ENCODE measurements at regions not wholly inside any gene's neighbourhood (a gene's known extent, or its start where the extent isn't known, plus 50 kb on each side); places are given as distances from the start of the nearest gene placed in this dataset.

DNA sequence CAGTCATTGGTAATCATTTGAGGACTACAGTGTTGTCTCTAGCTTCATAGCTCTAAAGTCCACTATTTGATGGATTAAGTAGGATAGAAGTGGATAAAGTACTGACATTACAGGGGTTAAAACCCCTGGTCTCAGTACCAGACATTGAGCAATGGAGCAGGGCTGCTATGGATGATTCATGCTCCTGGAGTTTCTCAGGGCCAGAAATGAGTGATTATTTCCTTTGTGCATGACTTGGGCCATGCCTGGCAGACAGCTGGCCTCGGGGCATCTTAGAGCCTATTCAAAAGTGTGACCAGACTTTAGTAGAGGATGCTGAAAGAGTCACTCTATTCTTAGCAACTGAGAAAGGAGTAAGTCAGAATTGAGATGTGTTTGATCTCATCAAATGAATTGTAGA is 350.7 kb upstream of the TLE4 start:
- no peak for DNase-seq (ENCODE audit: low read depth in 4 of 4, low spot score in 3 of 4)

DNA sequence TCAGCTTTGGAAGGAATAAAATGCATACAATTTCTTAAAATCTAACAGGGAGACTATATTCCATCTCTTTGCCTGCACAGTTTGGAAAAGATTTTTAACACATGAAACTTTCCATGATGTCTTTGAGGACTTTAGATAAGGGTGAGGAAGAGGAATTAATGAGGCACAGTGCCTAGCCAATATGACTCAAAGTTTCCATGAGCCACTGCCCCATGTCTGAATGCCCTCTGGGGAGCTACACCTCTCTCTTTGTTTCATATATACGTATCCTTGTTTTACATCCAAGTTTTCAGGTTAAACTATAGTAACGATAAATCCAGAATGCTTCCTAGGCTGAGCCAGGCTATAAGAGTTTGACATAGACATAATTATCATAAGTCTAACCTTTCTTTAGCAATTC is 349.3 kb upstream of the TLE4 start:
- no peak for DNase-seq (ENCODE audit: low read depth in 4 of 4, low spot score in 3 of 4)

- no peak for DNase-seq (ENCODE audit: low read depth in 4 of 4, low spot score in 3 of 4)
Observed at GRCh38 chr9:79224672-79225433, 346.9 kb upstream of the TLE4 start.

GRCh38 chr9:79233542-79233941 is 338.2 kb upstream of the TLE4 start:
- no peak for DNase-seq (ENCODE audit: low read depth in 4 of 4, low spot score in 3 of 4)

DNA sequence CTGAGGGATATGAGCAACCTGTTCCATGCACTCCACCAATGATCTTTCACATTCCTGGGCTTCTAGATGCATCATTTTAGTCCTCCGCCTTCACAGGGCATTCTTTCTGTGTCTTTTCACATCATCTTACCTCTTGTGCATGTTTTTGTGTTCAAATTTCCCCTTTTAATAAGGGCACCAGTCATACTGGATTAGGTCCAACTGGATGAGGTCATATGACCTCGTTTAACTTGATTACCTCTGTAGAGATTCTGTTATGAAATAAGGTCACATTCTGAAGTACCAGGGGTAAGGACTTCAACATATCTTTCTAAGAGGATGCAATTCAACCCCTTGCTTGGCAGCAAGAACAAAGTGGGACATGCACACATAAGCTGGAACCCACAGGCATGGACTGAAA is 335.3 kb upstream of the TLE4 start:
- no peak for DNase-seq (ENCODE audit: low read depth in 4 of 4, low spot score in 3 of 4)

DNA sequence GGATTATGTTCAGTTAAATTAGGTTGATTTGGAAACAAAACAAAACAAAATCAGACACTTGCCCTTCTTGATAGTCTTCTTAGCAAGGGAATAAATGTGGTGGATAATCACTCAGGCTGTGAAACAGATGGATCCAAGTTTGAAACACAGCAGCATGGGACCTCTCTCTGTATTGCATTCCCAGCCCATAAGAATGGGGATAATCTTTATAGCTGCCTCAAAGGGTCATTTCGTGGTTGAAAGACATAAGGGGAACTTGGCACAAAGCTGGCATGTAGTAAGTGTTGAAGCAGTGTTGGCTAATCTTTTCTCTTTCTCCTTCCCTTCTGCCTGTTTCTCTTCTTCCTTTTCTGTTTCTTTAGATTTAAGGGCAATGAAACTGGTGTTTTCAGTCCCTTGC is 333.9 kb upstream of the TLE4 start:
- DNase-seq (ENCODE audit: low read depth in 4 of 4, low spot score in 3 of 4), result no peak

DNA sequence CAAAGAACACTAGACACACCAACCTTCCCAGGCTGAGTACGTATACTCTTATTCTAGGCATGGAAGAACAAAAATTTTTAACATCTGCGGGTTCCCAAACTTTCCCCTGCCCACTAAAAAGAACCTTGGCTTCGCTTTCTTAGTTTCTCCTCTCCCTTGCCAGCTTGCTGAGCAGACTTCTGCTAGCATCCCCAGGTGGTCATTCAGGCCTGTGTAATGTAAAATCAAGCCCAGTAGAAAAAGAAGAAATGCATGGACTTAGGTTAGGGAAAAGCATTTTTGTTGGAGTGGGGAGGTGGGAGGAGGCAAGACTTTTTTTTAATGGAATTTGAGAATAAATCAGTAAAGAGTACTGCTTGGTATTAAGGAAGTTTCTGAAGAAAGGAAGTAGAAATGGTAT is 331.0 kb upstream of the TLE4 start:
- DNase-seq (ENCODE audit: low read depth in 4 of 4, low spot score in 3 of 4), result no peak

DNA sequence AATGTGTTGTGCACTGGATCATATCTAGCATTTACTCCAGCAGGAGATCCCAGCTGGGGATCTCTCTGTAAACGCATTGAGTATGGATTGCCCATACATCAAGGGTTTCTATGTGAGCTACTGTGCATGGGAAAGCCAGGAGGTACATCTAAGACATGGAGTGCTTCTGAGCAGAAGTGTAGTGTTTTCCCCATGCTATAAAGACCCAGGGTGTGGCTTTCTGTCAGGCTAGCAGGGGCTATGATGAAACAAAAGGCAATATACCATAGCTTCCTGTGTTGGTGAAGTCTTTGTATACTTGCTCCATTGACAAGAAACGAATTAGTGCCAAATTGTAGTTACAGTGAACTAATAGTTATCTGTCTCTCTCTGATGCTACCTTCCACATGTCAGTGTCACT is 329.3 kb upstream of the TLE4 start:
- DNase-seq (ENCODE audit: low read depth in 4 of 4, low spot score in 3 of 4), result no peak

GRCh38 chr9:79246170-79246569 is 325.6 kb upstream of the TLE4 start:
- DNase-seq (ENCODE audit: low read depth in 4 of 4, low spot score in 3 of 4), result no peak

DNA sequence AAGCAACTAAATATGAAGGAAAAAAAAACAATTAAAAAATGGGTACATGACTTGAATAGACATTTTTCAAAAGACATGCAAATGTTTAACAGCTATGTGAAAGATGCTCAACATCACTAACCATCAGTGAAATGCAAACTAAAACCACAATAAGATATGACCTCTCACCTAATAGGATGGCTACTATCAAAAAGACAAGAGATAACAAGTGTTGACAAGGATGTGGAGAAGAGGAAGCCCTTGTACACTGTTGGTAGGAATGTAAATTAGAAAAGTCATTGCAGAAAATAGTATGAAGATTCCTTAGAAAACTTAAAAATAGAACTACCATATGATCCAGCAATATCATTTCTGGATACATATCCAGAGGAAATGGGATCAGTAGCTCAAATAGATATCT is 324.7 kb upstream of the TLE4 start:
- DNase-seq (ENCODE audit: low read depth in 4 of 4, low spot score in 3 of 4), result no peak

DNA sequence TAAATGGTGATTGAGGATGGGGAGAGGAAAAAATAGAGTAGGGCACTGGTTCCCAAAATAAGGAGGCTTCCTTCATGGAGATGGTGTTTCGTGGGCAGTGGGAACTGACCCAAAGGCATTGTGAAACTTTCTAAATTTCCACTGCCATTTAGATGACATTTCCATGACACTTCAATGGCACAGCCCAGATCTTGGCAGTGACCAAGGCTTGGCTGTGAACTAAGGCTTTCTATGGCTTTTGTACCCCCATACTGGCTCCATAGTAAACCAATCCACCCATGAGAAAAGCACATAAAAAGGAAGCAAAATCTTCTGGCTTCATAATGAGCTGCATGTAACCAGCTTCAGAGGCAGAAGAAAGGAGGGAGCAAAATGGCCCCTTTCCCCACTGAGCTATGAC is 321.0 kb upstream of the TLE4 start:
- no peak for DNase-seq (ENCODE audit: low read depth in 4 of 4, low spot score in 3 of 4)

GRCh38 chr9:79254900-79255650 is 316.7 kb upstream of the TLE4 start:
- no peak for DNase-seq (ENCODE audit: low read depth in 4 of 4, low spot score in 3 of 4)

GRCh38 chr9:79255651-79256260 is 316.0 kb upstream of the TLE4 start:
- no peak for DNase-seq (ENCODE audit: low read depth in 4 of 4, low spot score in 3 of 4)

GRCh38 chr9:79256691-79257213 is 315.0 kb upstream of the TLE4 start:
- peak; percentile 67 to 79 (median 71) for DNase-seq (ENCODE audit: low read depth in 4 of 4, low spot score in 3 of 4)

- peak in 1 of 4 donors; percentile 27 for DNase-seq (ENCODE audit: low read depth in 4 of 4, low spot score in 3 of 4)
Observed at GRCh38 chr9:79257228-79257781, 314.5 kb upstream of the TLE4 start.

GRCh38 chr9:79257790-79258351 is 313.9 kb upstream of the TLE4 start:
- no peak for DNase-seq (ENCODE audit: low read depth in 4 of 4, low spot score in 3 of 4)

DNA sequence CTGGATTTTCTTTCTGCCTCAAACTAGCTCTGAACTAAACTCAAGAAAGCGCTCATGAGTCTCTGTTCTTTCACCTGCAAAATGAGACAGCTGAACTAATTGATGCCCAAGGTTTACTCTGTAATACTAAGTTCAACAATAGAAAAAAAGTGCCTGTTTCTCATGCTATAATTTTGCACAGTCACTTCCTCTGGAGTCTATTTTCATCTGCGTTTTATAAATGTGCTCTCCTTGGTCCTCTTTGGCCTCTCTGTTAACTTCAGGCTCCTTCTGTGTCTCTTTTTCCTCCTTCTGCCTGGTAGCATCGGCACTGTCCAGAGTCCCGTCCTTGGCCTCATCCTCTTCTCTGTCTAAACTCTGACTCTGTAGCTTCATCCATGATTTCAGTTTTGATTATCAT is 311.9 kb upstream of the TLE4 start:
- DNase-seq (ENCODE audit: low read depth in 4 of 4, low spot score in 3 of 4), result no peak

GRCh38 chr9:79263628-79264027 is 308.1 kb upstream of the TLE4 start:
- DNase-seq (ENCODE audit: low read depth in 4 of 4, low spot score in 3 of 4), result no peak

DNA sequence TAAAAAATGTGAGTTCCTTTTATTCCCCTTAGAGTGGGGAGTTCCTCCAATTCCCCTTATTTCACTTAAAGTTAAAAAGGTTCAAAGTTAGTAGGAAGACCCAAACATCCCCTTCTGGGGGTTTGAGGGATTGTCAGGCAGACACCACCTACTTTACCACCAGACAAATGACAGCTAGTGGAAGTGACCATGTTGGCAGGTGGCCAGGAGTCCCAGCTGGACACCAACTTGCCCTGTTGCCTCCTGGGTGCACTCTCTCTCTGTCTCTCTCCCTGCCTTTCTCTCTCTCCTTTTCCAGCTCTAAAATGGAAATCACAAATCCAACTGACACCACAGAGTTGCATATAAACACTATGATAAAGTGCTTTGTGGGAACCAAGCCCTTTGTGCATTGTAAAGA is 307.7 kb upstream of the TLE4 start:
- DNase-seq (ENCODE audit: low read depth in 4 of 4, low spot score in 3 of 4), result no peak

GRCh38 chr9:79264511-79265355 is 307.0 kb upstream of the TLE4 start:
- no peak for DNase-seq (ENCODE audit: low read depth in 4 of 4, low spot score in 3 of 4)

All from left renal pelvis (tissue), 4 donors.